Gastroesophageal sphincter (tissue), 4 donors: ENCODE measurements at regions not wholly inside any gene's neighbourhood (a gene's known extent, or its start where the extent isn't known, plus 50 kb on each side); places are given as distances from the start of the nearest gene placed in this dataset.

Experiments
- ATAC-seq: fragments of 150-250 bp; one replicate; pipeline ENCODE4 v1.9.1; 2016; ENCODE audit warnings: mild to moderate bottlenecking, moderate library complexity
- H3K27ac ChIP-seq, 4 donors: fragments of 200-600 bp; sonication (generic) in 3 of 4; 1 replicate in 3 of 4; 2 replicates in 1 of 4; pipeline ENCODE4 v1.5.1; 2016 to 2019
- H3K27me3 ChIP-seq: fragments of 200-600 bp; sonication (generic); one replicate; pipeline ENCODE4 v1.5.1; 2019
- H3K36me3 ChIP-seq, 2 donors: fragments of 200-600 bp; sonication (generic); one replicate each; pipeline ENCODE4 v1.5.1; 2019; ENCODE audit warnings: control low read depth in 1 of 2
- H3K4me1 ChIP-seq, 3 donors: fragments of 200-600 bp; sonication (generic); 1 replicate in 2 of 3; 2 replicates in 1 of 3; pipeline ENCODE4 v1.5.1; 2016 to 2019; ENCODE audit warnings: control low read depth in 2 of 3
- H3K4me3 ChIP-seq, 2 donors: fragments of 200-600 bp; sonication (generic); one replicate each; pipeline ENCODE4 v1.5.1; 2019; ENCODE audit warnings: mild to moderate bottlenecking in 1 of 2, moderate library complexity in 1 of 2
- H3K9me3 ChIP-seq, 3 donors: fragments of 200-600 bp; sonication (generic); one replicate each; pipeline ENCODE4 v1.5.1; 2017 to 2019; ENCODE audit warnings: control low read depth in 2 of 3
- CTCF ChIP-seq, 4 experiments: fragments of 200-600 bp in 2 of 4; fragments of 450-650 bp in 2 of 4; sonication (generic) in 1 of 4; IDR thresholded peaks; one replicate each; pipeline ENCODE4 v1.5.1; 2017 to 2019; ENCODE audit warnings: antibody characterized with exemption in 4 of 4, mild to moderate bottlenecking in 2 of 4, moderate library complexity in 2 of 4
- EP300 ChIP-seq: sonication (generic); formaldehyde crosslinking; IDR thresholded peaks from one replicate; pipeline ENCODE4 v1.6.1; 2017; ENCODE audit warnings: antibody characterized with exemption, mild to moderate bottlenecking
- POLR2A ChIP-seq, 2 donors: fragments of 450-650 bp; IDR thresholded peaks; one replicate each; pipeline ENCODE4 v1.6.1; 2017; ENCODE audit warnings: antibody characterized with exemption in 2 of 2, mild to moderate bottlenecking in 2 of 2, moderate library complexity in 1 of 2
- POLR2AphosphoS5 ChIP-seq: sonication (generic); formaldehyde crosslinking; IDR thresholded peaks from one replicate; pipeline ENCODE4 v1.6.1; 2017; ENCODE audit warnings: antibody characterized with exemption
- WGBS, 2 donors: methylation state at CpG; one replicate each; pipeline ENCODE4 v1.1.5; 2018; ENCODE audit warnings: low coverage in 1 of 2; 5-methylcytosine and 5-hydroxymethylcytosine counted together

DNA sequence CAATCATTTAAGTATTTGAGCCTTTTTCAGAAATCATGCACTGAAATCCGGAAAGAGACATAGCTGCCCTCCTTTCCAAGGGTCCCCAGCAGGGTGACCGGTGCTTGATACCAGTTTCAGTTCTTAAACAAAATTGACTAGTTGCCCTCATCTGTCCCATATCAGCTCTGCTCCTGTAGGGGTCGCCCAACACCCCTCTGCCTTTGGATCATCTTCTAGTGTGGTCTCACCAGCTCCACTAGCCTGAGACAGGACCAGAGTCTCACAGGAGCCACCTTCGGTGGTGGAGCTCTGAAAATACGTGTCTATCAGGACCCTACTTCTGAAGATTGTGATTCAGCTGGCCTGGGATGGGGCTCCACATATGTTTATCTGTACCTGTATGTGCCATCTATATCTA is 428.2 kb downstream of the ENC1 start:
- 93 to 97% methylated on average over 3 to 4 of the region's 5 CpGs for WGBS, 2 donors
- no peak overlapping the region for H3K27ac ChIP-seq
- peaks cover 0 to 1% (median 0%) of the 10 kb centered on the region in 3 donors for H3K4me1 ChIP-seq
- no peak for ATAC-seq
- TF ChIP-seq POLR2A (IDR thresholded peaks at IDR 0.05) (no peak), POLR2AphosphoS5 (no peak), EP300 (no peak), CTCF (IDR thresholded peaks at IDR 0.05) (no peak)
- H3K4me3 ChIP-seq, result no peak overlapping the region
- H3K27me3 ChIP-seq, result no peaks in the 10 kb centered on the region
- no peaks in the 10 kb centered on the region for H3K36me3 ChIP-seq
- no peaks in the 10 kb centered on the region for H3K9me3 ChIP-seq

GRCh38 chr5:74209571-74209970 is 431.0 kb downstream of the ENC1 start:
- Histone ChIP-seq H3K9me3 (no peaks in the 10 kb centered on the region), H3K27ac (no peak overlapping the region), H3K4me3 (no peak overlapping the region), H3K36me3 (no peaks in the 10 kb centered on the region), H3K4me1 (peaks cover 0 to 20% (median 6%) of the 10 kb centered on the region in 3 donors), H3K27me3 (no peaks in the 10 kb centered on the region)
- TF ChIP-seq EP300, result no peak
- TF ChIP-seq CTCF (IDR thresholded peaks at IDR 0.05), result no peak
- no peak for TF ChIP-seq POLR2A (IDR thresholded peaks at IDR 0.05)
- no peak for TF ChIP-seq POLR2AphosphoS5
- no peak for ATAC-seq
- 91 to 100% methylated on average over 2 of the region's 2 CpGs for WGBS, 2 donors

- Histone ChIP-seq H3K27ac (peak overlapping the region in 2 of 4 donors; percentile 7), H3K9me3 (no peaks in the 10 kb centered on the region), H3K27me3 (no peaks in the 10 kb centered on the region), H3K4me1 (peaks cover 0 to 20% (median 6%) of the 10 kb centered on the region in 3 donors), H3K36me3 (no peaks in the 10 kb centered on the region), H3K4me3 (no peak overlapping the region)
- WGBS, 2 donors, result 48 to 56% methylated on average over 9 to 12 of the region's 12 CpGs
- TF ChIP-seq POLR2AphosphoS5 (peak; percentile 34), EP300 (no peak)
- peak; percentile 53 for ATAC-seq
Observed at GRCh38 chr5:74206579-74207550, 433.7 kb downstream of the ENC1 start.

DNA sequence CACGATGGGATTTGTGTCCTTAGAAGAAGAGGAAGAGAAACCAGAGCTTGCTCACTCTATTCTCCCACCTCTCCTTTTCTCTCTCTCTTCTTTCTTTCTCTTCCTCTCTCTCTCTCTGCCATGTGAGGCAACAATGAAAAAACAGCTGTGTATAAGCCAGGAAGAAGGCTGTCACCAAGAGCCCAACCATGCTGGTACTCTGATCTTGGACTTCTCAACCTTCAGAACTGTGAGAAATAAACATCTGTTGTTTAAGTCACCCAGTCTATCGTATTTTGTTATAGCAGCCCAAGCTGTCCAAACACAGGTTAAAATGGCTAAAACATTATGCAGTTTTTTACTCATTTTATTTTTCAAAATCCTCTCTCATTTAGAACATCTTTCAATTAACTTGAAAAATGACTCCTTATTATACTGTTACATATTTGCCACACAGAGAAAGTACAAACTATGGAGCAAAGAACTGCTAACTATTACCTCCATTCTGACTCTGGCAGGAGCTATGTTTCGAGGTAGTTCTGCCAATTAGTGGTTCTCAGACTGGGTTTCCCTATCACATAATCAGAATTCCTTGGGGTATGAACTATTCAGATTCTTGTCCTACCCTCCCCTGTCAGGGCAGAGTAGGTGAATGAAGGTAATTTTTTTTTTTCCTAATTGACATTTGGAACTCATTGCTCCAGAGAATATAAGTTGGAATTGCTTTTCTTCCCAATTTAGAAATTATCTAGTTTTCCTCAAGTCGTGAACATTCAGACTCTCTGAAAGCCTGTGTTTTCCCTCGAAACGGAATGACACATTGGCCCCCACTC is 434.6 kb downstream of the ENC1 start:
- peaks cover 0 to 27% (median 6%) of the 10 kb centered on the region in 3 donors for H3K4me1 ChIP-seq
- ATAC-seq, result no peak
- H3K36me3 ChIP-seq, result no peaks in the 10 kb centered on the region
- H3K27me3 ChIP-seq, result no peaks in the 10 kb centered on the region
- no peak overlapping the region for H3K4me3 ChIP-seq
- no peaks in the 10 kb centered on the region for H3K9me3 ChIP-seq
- WGBS, 2 donors, result 17 to 48% methylated on average over 5 to 6 of the region's 6 CpGs
- TF ChIP-seq POLR2AphosphoS5, result no peak
- TF ChIP-seq EP300, result no peak
- TF ChIP-seq POLR2A (IDR thresholded peaks at IDR 0.05), result no peak
- no peak for TF ChIP-seq CTCF (IDR thresholded peaks at IDR 0.05)
- peak overlapping the region in 1 of 4 donors; percentile 7 for H3K27ac ChIP-seq

- H3K4me3 ChIP-seq, result no peak overlapping the region
- H3K4me1 ChIP-seq, result peaks cover 0 to 22% (median 6%) of the 10 kb centered on the region in 3 donors
- H3K36me3 ChIP-seq, result no peaks in the 10 kb centered on the region
- 44 to 55% methylated on average over 2 to 6 of the region's 8 CpGs for WGBS, 2 donors
- H3K27ac ChIP-seq, result no peak overlapping the region
- TF ChIP-seq EP300 (no peak), POLR2AphosphoS5 (no peak), POLR2A (IDR thresholded peaks at IDR 0.05) (no peak), CTCF (IDR thresholded peaks at IDR 0.05) (no peak)
- no peaks in the 10 kb centered on the region for H3K27me3 ChIP-seq
- no peak for ATAC-seq
- H3K9me3 ChIP-seq, result no peaks in the 10 kb centered on the region
Observed at GRCh38 chr5:74201334-74202081, 439.0 kb downstream of the ENC1 start.
